ENCODE measurements at regions not wholly inside any gene's neighbourhood (a gene's known extent, or its start where the extent isn't known, plus 50 kb on each side); places are given as distances from the start of the nearest gene placed in this dataset.

GRCh38 chr2:105150231-105150630 is 91.3 kb upstream of the GPR45 start:
- Mint-ChIP-seq H3K27me3 (peaks cover 26% of the 10 kb centered on the region), H3K27ac (no peak overlapping the region), H3K9me3 (no peaks in the 10 kb centered on the region), H3K4me3 (no peak overlapping the region), H3K4me1 (no peaks in the 10 kb centered on the region), H3K36me3 (ENCODE audit: low read depth) (no peaks in the 10 kb centered on the region)
- ChIA-PET CTCF (no interaction called here), POLR2A (no interaction called here)
- no peak for DNase-seq

DNA sequence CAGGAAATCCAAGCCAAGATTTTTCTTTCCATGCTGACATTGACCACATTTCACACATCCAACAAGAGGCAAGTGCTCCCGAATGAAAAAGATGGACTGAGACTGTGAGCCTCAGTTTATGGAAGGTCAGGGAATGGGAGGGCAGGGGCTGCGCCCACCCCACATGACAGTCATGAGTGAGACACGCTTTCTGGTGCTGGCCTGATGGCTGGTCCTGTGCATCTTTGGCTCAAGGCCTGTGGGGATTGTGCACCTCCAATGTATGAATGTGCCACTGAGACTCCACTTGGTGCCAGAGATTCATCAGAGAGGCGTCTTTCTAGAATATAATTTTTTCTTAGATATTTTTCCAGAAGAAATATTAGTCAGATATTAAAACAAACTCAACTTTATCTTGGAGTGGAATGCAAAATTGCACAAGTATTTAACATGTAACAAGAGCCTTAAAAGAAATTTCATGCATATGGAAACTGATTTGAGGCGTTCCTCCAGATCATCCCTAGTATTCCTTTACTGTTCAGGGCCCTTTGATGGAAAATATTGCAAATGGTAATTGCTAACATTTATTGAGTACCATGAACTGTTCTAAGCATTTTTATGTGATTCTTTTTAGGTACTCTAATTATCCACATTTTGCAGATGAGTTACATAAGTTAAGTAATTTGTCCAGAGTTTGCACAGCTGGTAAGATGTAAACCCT is 87.3 kb upstream of the GPR45 start:
- no peaks in the 10 kb centered on the region for H3K9me3 Mint-ChIP-seq
- DNase-seq, result no peak
- H3K27me3 Mint-ChIP-seq, result peaks cover 31% of the 10 kb centered on the region
- no peak overlapping the region for H3K27ac Mint-ChIP-seq
- H3K4me3 Mint-ChIP-seq, result no peak overlapping the region
- ChIA-PET CTCF (no interaction called here), POLR2A (interaction anchor here (0.6 kb wide), 1 partner anchor 23 kb away, joined by 3 read pairs; no protein-coding TSS in a partner anchor)
- H3K4me1 Mint-ChIP-seq, result no peaks in the 10 kb centered on the region
- no peaks in the 10 kb centered on the region for H3K36me3 Mint-ChIP-seq (ENCODE audit: low read depth)

DNA sequence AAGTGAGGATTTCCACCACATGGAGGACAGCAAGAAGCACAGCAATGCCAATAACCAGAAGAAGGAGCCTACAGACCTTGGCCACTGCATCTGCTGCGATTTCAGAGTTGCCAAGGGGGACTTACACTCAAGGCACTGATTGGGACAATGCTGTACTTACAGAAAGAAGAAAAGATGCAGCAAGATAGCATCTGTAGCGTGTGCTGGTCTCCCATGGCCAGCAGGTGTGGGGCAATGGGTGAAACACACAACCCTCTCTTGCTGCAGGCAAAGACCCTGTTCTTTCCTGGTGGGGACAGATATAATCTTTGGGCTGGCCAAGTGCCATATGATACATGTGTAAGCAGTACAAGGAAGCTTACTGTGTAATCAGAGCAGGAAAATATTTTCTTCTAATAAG is 85.4 kb upstream of the GPR45 start:
- H3K9me3 Mint-ChIP-seq, result no peaks in the 10 kb centered on the region
- POLR2A ChIA-PET, result no interaction called here
- no peak overlapping the region for H3K4me3 Mint-ChIP-seq
- no peaks in the 10 kb centered on the region for H3K36me3 Mint-ChIP-seq (ENCODE audit: low read depth)
- peaks cover 31% of the 10 kb centered on the region for H3K27me3 Mint-ChIP-seq
- DNase-seq, result no peak
- H3K4me1 Mint-ChIP-seq, result no peaks in the 10 kb centered on the region
- CTCF ChIA-PET, result no interaction called here
- H3K27ac Mint-ChIP-seq, result no peak overlapping the region

GRCh38 chr2:105158002-105158401 is 83.5 kb upstream of the GPR45 start:
- H3K4me3 Mint-ChIP-seq, result no peak overlapping the region
- H3K4me1 Mint-ChIP-seq, result no peaks in the 10 kb centered on the region
- DNase-seq, result no peak
- peaks cover 35% of the 10 kb centered on the region for H3K27me3 Mint-ChIP-seq
- no peaks in the 10 kb centered on the region for H3K9me3 Mint-ChIP-seq
- CTCF ChIA-PET, result no interaction called here
- POLR2A ChIA-PET, result no interaction called here
- no peaks in the 10 kb centered on the region for H3K36me3 Mint-ChIP-seq (ENCODE audit: low read depth)
- no peak overlapping the region for H3K27ac Mint-ChIP-seq

- ChIA-PET CTCF (no interaction called here), POLR2A (no interaction called here)
- no peaks in the 10 kb centered on the region for H3K9me3 Mint-ChIP-seq
- H3K36me3 Mint-ChIP-seq (ENCODE audit: low read depth), result no peaks in the 10 kb centered on the region
- DNase-seq, result no peak
- H3K27ac Mint-ChIP-seq, result no peak overlapping the region
- H3K4me1 Mint-ChIP-seq, result no peaks in the 10 kb centered on the region
- H3K27me3 Mint-ChIP-seq, result peaks cover 11% of the 10 kb centered on the region
- no peak overlapping the region for H3K4me3 Mint-ChIP-seq
Observed at GRCh38 chr2:105166688-105167087, 74.9 kb upstream of the GPR45 start.

- Mint-ChIP-seq H3K9me3 (no peaks in the 10 kb centered on the region), H3K36me3 (ENCODE audit: low read depth) (no peaks in the 10 kb centered on the region), H3K4me1 (no peaks in the 10 kb centered on the region), H3K27ac (no peak overlapping the region), H3K4me3 (no peak overlapping the region), H3K27me3 (peaks cover 15% of the 10 kb centered on the region)
- CTCF ChIA-PET, result no interaction called here
- POLR2A ChIA-PET, result no interaction called here
- DNase-seq, result no peak
Observed at GRCh38 chr2:105168543-105168942, 73.0 kb upstream of the GPR45 start.

GRCh38 chr2:105175231-105175630 is 66.3 kb upstream of the GPR45 start:
- Mint-ChIP-seq H3K4me1 (no peaks in the 10 kb centered on the region), H3K9me3 (no peaks in the 10 kb centered on the region), H3K36me3 (ENCODE audit: low read depth) (no peaks in the 10 kb centered on the region), H3K27ac (no peak overlapping the region), H3K4me3 (no peak overlapping the region), H3K27me3 (peaks cover 19% of the 10 kb centered on the region)
- ChIA-PET CTCF (no interaction called here), POLR2A (no interaction called here)
- DNase-seq, result no peak

- no peak overlapping the region for H3K27ac Mint-ChIP-seq
- CTCF ChIA-PET, result no interaction called here
- H3K4me1 Mint-ChIP-seq, result no peaks in the 10 kb centered on the region
- POLR2A ChIA-PET, result no interaction called here
- H3K27me3 Mint-ChIP-seq, result peaks cover 21% of the 10 kb centered on the region
- no peak overlapping the region for H3K4me3 Mint-ChIP-seq
- no peaks in the 10 kb centered on the region for H3K9me3 Mint-ChIP-seq
- no peak for DNase-seq
- H3K36me3 Mint-ChIP-seq (ENCODE audit: low read depth), result no peaks in the 10 kb centered on the region
Observed at GRCh38 chr2:105176429-105176828, 65.1 kb upstream of the GPR45 start.

DNA sequence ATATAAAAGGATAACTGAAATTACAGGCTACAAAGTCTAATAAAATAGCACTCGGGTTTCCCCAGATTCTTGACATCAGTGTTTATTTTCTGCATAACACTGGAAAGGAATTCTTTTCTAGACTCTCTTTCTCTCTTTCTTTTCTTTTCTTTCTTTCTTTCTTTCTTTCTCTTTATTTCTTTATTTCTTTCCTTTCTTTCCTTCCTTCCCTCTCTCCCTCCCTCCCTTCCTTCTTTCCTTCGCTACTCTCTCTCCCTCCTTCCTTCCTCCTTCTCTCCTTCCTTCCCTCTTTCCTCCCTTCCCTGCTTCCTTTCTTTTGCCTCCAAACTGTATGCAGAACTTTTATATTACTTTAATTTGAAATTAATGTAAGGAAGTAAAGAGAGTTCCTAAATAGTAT is 64.5 kb upstream of the GPR45 start:
- Mint-ChIP-seq H3K36me3 (ENCODE audit: low read depth) (no peaks in the 10 kb centered on the region), H3K27me3 (peaks cover 18% of the 10 kb centered on the region), H3K4me3 (no peak overlapping the region), H3K9me3 (no peaks in the 10 kb centered on the region), H3K27ac (no peak overlapping the region), H3K4me1 (no peaks in the 10 kb centered on the region)
- CTCF ChIA-PET, result no interaction called here
- POLR2A ChIA-PET, result no interaction called here
- DNase-seq, result no peak

DNA sequence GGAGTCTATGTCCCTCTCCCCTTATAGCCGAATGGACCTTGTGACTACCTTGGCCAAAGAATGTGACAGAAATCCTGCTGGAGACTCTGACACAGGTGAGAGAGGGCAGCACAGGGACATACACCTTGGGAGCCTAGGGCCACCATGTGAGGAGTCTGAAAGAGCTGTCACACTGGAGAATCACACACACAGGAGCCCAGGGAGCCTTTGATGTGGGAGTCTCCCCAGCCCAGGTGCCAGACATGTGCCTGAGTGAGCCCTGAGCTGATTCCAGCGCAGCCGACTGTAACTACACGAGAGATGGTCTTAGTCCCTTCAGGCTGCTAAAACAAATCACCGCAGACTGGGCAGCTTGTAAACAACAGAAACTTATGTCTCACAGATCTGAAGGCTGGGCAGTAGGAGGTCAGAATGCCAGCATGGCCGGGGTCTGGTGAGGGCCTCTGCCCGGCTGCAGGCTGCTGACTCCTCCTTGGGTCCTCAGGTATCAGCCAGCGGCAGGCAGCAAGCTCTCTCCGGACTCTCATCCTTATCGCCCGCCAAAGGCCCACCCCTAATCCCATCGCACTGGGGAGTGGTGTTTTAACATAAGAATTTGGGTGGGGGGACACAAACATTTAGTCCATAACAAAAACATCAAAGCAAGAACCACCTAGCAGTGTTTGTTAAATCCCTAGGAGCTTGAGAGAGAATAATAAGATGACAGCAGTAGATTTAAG is 63.8 kb upstream of the GPR45 start:
- CTCF ChIA-PET, result no interaction called here
- DNase-seq, result no peak
- no peak overlapping the region for H3K27ac Mint-ChIP-seq
- no peak overlapping the region for H3K4me3 Mint-ChIP-seq
- POLR2A ChIA-PET, result no interaction called here
- H3K4me1 Mint-ChIP-seq, result no peaks in the 10 kb centered on the region
- no peaks in the 10 kb centered on the region for H3K36me3 Mint-ChIP-seq (ENCODE audit: low read depth)
- peaks cover 18% of the 10 kb centered on the region for H3K27me3 Mint-ChIP-seq
- no peaks in the 10 kb centered on the region for H3K9me3 Mint-ChIP-seq

DNA sequence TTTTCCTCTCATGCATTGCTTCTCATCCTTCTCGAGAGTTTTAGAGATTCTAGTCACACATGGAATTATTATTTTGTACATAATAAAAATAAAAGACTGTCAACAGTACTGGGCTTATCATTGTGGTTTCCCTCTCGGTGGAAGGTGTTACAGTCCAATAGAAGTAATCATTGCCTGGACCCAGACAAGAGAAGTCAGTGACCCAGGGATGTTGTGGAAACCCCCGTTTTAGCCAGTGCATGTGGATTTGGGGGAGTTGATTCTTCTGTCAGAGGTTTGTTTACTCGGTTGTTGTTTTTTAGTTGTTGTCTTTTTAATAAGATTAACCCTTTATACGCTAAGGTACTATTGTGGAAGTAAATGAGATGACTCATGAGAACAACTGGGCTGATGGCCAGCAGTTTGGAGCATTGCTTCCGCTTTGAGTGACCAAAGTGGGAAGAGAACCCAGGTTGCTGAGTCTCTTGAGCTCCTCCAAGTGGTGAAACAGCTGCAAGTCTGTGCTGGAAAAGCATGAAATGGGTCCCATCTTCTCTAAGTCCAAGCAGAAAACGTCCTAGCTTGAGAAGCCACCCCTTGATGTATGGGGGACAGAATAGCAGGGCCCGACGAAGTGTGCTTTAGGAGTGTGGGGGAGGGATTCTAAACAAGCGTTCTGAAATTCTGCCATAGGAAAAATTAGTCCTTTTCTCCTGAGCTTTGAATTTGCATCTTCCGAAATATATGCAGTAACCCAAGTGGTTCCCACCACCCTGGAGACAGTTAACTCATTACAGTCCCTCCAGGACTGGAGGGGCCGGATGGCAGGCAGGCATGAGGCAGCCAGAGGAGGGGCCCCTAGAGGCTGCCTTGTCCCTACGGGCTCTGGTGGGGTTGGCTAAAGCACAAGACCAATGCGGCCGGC is 61.8 kb upstream of the GPR45 start:
- no peaks in the 10 kb centered on the region for H3K9me3 Mint-ChIP-seq
- H3K36me3 Mint-ChIP-seq (ENCODE audit: low read depth), result no peaks in the 10 kb centered on the region
- no peak overlapping the region for H3K27ac Mint-ChIP-seq
- POLR2A ChIA-PET, result no interaction called here
- no peak overlapping the region for H3K4me3 Mint-ChIP-seq
- peaks cover 3% of the 10 kb centered on the region for H3K27me3 Mint-ChIP-seq
- CTCF ChIA-PET, result interaction anchor here (1.1 kb wide), 1 partner anchor 62 kb away, joined by 4 read pairs; no protein-coding TSS in a partner anchor
- DNase-seq, result no peak
- H3K4me1 Mint-ChIP-seq, result no peaks in the 10 kb centered on the region

DNA sequence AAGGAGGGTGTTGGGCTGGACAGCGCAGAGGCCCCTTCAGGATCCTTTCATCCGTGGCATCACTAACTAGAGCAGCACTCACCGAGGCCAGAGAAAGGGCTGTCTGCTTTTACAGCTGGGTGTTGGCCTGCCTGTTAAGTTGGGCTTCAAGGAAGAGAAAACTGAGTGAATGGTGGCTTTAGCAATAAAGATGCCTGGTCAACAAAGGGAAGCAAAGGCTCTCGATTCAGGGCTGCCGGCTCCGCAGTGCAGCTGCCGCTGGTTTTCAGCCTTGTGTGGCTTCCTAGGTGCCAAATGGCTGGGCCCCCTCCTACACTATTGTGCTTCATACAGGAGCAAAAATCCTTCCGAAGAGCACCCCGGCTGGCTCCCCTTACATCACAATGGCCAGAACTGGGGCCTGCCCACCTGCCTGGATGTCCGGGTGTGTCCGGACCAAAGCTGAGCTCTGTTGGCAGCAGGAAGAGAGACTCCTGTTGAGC is 61.0 kb upstream of the GPR45 start:
- POLR2A ChIA-PET, result no interaction called here
- no peak for DNase-seq
- CTCF ChIA-PET, result interaction anchor here (1.1 kb wide), 1 partner anchor 63 kb away, joined by 4 read pairs; no protein-coding TSS in a partner anchor
- H3K36me3 Mint-ChIP-seq (ENCODE audit: low read depth), result no peaks in the 10 kb centered on the region
- H3K4me1 Mint-ChIP-seq, result no peaks in the 10 kb centered on the region
- peaks cover 3% of the 10 kb centered on the region for H3K27me3 Mint-ChIP-seq
- no peaks in the 10 kb centered on the region for H3K9me3 Mint-ChIP-seq
- H3K4me3 Mint-ChIP-seq, result no peak overlapping the region
- H3K27ac Mint-ChIP-seq, result no peak overlapping the region

GRCh38 chr2:105181282-105181681 is 60.3 kb upstream of the GPR45 start:
- Mint-ChIP-seq H3K27ac (no peak overlapping the region), H3K9me3 (no peaks in the 10 kb centered on the region)

More at GRCh38 chr2:105181282-105181681, 60.3 kb upstream of the GPR45 start:
- Mint-ChIP-seq H3K36me3 (ENCODE audit: low read depth) (no peaks in the 10 kb centered on the region), H3K4me1 (no peaks in the 10 kb centered on the region), H3K4me3 (no peak overlapping the region), H3K27me3 (peaks cover 3% of the 10 kb centered on the region)
- ChIA-PET POLR2A (no interaction called here), CTCF (no interaction called here)
- no peak for DNase-seq

All from activated CD4-positive, alpha-beta memory T cell treated with anti-CD3 and anti-CD28 coated beads, Interleukin-2, amount 10 ng/mL, durations not matched to agents 7 days and 5 days (primary cell).